ENCODE measurements at regions not wholly inside any gene's neighbourhood (a gene's known extent, or its start where the extent isn't known, plus 50 kb on each side); places are given as distances from the start of the nearest gene placed in this dataset.

DNA sequence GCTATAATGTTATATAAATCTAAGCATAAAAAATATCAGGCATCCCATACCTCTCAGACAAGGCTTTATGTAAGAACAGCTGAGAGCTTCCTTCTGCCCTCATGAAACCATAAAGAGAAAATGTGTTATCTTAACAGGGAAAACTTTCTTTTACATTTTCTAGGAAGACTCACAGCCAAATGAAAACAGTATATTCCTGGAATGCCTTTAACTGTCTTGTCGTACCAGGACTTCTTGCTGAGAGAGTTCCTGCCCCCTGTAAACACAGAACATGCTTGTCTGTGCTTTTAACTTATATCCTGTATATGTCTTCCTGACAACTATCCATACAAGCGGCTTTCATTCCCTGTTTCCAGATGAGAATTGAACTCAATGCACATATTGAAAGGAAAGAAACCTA is 64.8 kb upstream of the AHR start:
- Histone ChIP-seq H3K9me3 (ENCODE audit: control insufficient read depth in 2 of 2, low read length in 2 of 2) (no peaks in the 10 kb centered on the region), H3K27me3 (ENCODE audit: control insufficient read depth in 1 of 2, insufficient read depth in 2 of 2, low read length in 2 of 2) (no peaks in the 10 kb centered on the region), H3K27ac (ENCODE audit: low read length) (no peak overlapping the region), H3K4me1 (ENCODE audit: control insufficient read depth, insufficient read depth, low read length) (no peaks in the 10 kb centered on the region), H3K4me3 (ENCODE audit: low read length in 2 of 2) (no peak overlapping the region), H3K9ac (ENCODE audit: low read length in 2 of 2) (no peak overlapping the region), H3K36me3 (ENCODE audit: control insufficient read depth in 2 of 2, insufficient read depth in 2 of 2, low read length in 2 of 2) (no peaks in the 10 kb centered on the region)

DNA sequence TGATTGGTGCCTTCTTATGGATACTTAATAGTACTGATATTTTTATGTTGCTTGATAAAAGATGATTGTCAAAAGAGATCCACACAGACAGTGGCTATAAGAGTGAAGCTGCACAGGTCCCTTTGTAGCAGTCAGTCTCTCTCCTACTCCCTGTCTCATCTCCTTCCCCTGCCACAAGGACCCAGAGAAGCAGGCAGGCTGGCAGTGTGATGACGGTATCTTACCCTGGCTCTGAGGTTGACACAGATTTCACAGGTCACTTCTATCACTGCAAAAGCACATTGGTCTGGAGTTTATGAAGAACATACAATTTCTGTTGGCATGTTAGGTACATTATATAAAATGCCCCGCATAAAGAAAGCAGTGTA is 64.4 kb upstream of the AHR start:
- Histone ChIP-seq H3K4me3 (ENCODE audit: low read length in 2 of 2) (no peak overlapping the region), H3K4me1 (ENCODE audit: control insufficient read depth, insufficient read depth, low read length) (no peaks in the 10 kb centered on the region), H3K27me3 (ENCODE audit: control insufficient read depth in 1 of 2, insufficient read depth in 2 of 2, low read length in 2 of 2) (no peaks in the 10 kb centered on the region), H3K36me3 (ENCODE audit: control insufficient read depth in 2 of 2, insufficient read depth in 2 of 2, low read length in 2 of 2) (no peaks in the 10 kb centered on the region), H3K9ac (ENCODE audit: low read length in 2 of 2) (no peak overlapping the region), H3K27ac (ENCODE audit: low read length) (no peak overlapping the region), H3K9me3 (ENCODE audit: control insufficient read depth in 2 of 2, low read length in 2 of 2) (no peaks in the 10 kb centered on the region)

DNA sequence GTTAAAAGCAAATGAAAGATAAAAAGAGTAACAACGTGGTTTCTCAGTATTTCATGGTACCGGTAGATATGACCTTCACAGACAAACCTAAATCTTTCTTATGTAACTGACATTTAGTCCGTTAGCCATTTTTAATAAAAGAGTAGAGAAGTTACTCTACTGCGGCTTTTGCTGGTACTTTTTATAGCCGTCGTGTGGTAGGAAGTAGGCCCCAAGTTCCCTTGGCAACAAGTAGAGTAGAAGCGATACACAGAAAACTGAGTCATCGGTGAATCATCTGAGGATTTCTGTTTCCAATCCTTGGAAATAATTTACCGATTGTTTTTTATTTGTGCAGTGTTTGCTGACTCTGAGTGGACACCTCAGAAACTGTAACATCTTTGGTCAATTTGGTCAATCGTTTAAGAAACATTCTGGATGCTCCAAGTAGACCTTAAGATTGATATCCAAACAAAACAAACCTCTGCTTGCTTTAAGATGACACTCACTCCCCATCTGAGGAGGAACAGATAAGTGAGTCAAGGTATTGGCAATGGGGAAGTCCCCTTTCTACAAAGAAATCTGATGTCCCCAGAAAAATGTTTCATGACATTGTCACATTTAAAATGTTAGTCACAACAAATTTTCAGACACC is 63.9 kb upstream of the AHR start:
- H3K27ac ChIP-seq (ENCODE audit: low read length): no peak overlapping the region
- H3K4me3 ChIP-seq (ENCODE audit: low read length in 2 of 2): no peak overlapping the region
- H3K27me3 ChIP-seq (ENCODE audit: control insufficient read depth in 1 of 2, insufficient read depth in 2 of 2, low read length in 2 of 2): no peaks in the 10 kb centered on the region
- H3K36me3 ChIP-seq (ENCODE audit: control insufficient read depth in 2 of 2, insufficient read depth in 2 of 2, low read length in 2 of 2): no peaks in the 10 kb centered on the region
- H3K9ac ChIP-seq (ENCODE audit: low read length in 2 of 2): no peak overlapping the region
- no peaks in the 10 kb centered on the region for H3K4me1 ChIP-seq (ENCODE audit: control insufficient read depth, insufficient read depth, low read length)
- H3K9me3 ChIP-seq (ENCODE audit: control insufficient read depth in 2 of 2, low read length in 2 of 2): no peaks in the 10 kb centered on the region

DNA sequence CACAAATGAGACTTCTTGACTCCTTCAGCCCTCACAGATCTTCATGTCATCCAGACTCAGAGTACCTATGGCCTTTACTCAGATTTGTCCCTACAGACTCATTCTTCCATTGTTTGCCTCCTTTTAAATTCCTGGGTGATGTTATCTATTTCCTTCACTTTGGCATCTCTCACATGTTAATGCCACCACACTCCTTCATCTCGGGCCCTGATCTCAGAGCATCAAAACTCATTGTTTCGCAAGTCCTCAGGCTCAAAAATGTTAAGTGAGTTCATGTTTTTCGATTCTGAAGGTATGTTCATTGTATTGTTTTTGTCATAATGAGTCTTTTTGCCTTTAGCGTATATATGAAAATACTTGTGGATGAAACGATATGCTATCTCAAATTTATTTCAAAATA is 62.3 kb upstream of the AHR start:
- Histone ChIP-seq H3K27ac (ENCODE audit: low read length) (no peak overlapping the region), H3K4me3 (ENCODE audit: low read length in 2 of 2) (no peak overlapping the region), H3K9ac (ENCODE audit: low read length in 2 of 2) (no peak overlapping the region), H3K4me1 (ENCODE audit: control insufficient read depth, insufficient read depth, low read length) (no peaks in the 10 kb centered on the region), H3K36me3 (ENCODE audit: control insufficient read depth in 2 of 2, insufficient read depth in 2 of 2, low read length in 2 of 2) (no peaks in the 10 kb centered on the region), H3K9me3 (ENCODE audit: control insufficient read depth in 2 of 2, low read length in 2 of 2) (no peaks in the 10 kb centered on the region), H3K27me3 (ENCODE audit: control insufficient read depth in 1 of 2, insufficient read depth in 2 of 2, low read length in 2 of 2) (no peaks in the 10 kb centered on the region)

DNA sequence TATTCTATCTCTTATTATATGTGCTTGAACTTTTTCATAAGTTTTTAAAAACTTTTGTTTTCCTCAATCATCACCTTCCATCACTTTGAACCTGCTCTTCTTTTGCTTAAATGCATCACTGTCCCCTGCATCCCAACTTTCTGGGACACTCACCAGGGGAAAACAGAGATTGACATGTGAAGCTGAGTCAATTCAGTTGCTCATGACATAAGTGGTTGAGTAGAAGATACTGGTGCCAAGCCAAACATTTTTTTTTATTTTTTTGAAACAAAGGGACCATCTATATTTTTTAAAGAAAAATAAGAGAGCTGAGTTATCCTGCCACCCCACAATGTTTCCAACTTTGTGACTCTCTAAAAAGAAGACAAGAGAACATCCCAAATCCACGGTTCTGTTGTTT is 61.8 kb upstream of the AHR start:
- no peaks in the 10 kb centered on the region for H3K9me3 ChIP-seq (ENCODE audit: control insufficient read depth in 2 of 2, low read length in 2 of 2)
- H3K27ac ChIP-seq (ENCODE audit: low read length): no peak overlapping the region
- H3K4me1 ChIP-seq (ENCODE audit: control insufficient read depth, insufficient read depth, low read length): no peaks in the 10 kb centered on the region

DNA sequence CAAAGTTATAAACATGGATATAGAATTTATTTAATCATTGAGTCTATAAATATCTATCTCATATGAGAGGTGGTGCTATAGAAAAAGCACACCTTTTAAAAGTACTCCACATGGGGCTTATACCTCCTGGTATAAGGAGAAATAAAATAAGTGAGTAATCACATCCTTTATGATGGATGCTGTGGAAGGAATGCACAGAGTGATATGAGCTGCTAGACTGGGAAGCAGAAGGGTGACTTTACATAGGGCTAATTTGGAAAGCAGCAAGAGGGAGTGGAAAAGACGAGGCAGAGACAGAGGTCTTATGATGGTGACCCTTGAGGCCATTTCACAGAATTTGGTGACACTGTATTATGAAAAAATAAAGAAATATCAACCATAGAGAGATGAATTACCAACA is 59.4 kb upstream of the AHR start:
- Histone ChIP-seq H3K27ac (ENCODE audit: low read length) (no peak overlapping the region), H3K36me3 (ENCODE audit: control insufficient read depth in 2 of 2, insufficient read depth in 2 of 2, low read length in 2 of 2) (no peaks in the 10 kb centered on the region), H3K4me1 (ENCODE audit: control insufficient read depth, insufficient read depth, low read length) (no peaks in the 10 kb centered on the region), H3K27me3 (ENCODE audit: control insufficient read depth in 1 of 2, insufficient read depth in 2 of 2, low read length in 2 of 2) (no peaks in the 10 kb centered on the region), H3K9ac (ENCODE audit: low read length in 2 of 2) (no peak overlapping the region), H3K4me3 (ENCODE audit: low read length in 2 of 2) (no peak overlapping the region), H3K9me3 (ENCODE audit: control insufficient read depth in 2 of 2, low read length in 2 of 2) (no peaks in the 10 kb centered on the region)

More for the DNA sequence above, 61.8 kb upstream of the AHR start:
- no peaks in the 10 kb centered on the region for H3K27me3 ChIP-seq (ENCODE audit: control insufficient read depth in 1 of 2, insufficient read depth in 2 of 2, low read length in 2 of 2)
- H3K9ac ChIP-seq (ENCODE audit: low read length in 2 of 2): no peak overlapping the region
- H3K4me3 ChIP-seq (ENCODE audit: low read length in 2 of 2): no peak overlapping the region
- H3K36me3 ChIP-seq (ENCODE audit: control insufficient read depth in 2 of 2, insufficient read depth in 2 of 2, low read length in 2 of 2): no peaks in the 10 kb centered on the region

DNA sequence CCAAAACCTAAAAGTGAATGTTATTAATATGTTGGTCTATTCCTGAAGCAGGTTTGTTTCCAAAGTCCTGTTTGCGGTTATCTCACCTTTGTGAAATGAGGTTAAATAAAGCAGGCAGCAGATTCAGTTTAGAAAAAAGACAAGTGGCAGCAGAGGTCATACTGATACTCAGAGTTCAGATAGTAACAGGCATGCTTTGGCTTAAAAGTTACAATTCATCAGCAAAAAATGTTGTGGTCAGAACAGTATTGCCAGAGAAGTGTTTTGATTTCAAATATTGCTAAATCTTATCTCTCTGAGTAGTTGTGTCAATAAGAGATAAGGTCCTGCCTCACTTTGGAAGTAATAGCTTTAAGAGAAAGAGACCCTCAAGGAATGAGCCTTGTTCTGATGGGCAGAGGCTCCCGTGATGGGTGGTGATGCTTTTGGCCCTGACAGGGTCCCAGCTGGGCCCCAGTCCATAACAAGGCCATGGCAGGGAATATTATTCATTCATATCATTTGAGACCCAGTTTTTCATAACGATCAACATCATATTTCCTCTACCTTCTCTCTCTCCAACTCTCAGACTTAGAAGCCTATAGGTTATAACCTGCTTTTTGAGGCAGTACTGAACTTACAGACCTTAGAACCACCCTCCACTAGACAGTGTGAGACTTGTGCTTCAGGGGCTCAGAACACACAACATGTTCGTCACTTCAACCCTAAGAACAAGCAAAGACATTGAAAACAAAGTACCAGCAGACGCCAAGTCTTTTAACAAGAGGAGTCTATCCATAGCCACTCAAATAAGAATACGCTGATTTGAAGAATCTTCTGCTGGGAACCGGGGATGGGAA is 58.5 kb upstream of the AHR start:
- Histone ChIP-seq H3K27me3 (ENCODE audit: control insufficient read depth in 1 of 2, insufficient read depth in 2 of 2, low read length in 2 of 2) (no peaks in the 10 kb centered on the region), H3K27ac (ENCODE audit: low read length) (no peak overlapping the region), H3K9ac (ENCODE audit: low read length in 2 of 2) (no peak overlapping the region), H3K4me3 (ENCODE audit: low read length in 2 of 2) (no peak overlapping the region), H3K36me3 (ENCODE audit: control insufficient read depth in 2 of 2, insufficient read depth in 2 of 2, low read length in 2 of 2) (no peaks in the 10 kb centered on the region), H3K4me1 (ENCODE audit: control insufficient read depth, insufficient read depth, low read length) (no peaks in the 10 kb centered on the region), H3K9me3 (ENCODE audit: control insufficient read depth in 2 of 2, low read length in 2 of 2) (no peaks in the 10 kb centered on the region)

DNA sequence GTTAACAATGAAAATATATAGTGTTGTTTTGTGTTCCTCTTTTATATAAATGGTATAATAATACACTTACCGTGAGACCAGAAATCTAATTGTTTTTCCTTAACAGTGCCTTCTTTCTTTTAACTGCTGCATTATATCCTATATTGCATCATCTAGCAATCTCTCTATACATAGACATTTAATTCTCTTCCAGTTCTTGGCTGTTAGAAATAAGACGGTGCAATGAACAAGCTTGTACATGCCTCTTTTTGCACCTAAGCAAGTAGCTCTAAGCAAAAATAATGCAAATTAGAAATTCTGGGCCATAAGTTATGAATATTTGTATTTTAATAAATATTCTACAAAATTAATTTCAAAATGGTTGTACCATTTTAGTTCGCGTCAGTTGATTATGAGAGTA is 55.9 kb upstream of the AHR start:
- no peaks in the 10 kb centered on the region for H3K4me1 ChIP-seq (ENCODE audit: control insufficient read depth, insufficient read depth, low read length)
- H3K9ac ChIP-seq (ENCODE audit: low read length in 2 of 2): no peak overlapping the region
- H3K27me3 ChIP-seq (ENCODE audit: control insufficient read depth in 1 of 2, insufficient read depth in 2 of 2, low read length in 2 of 2): no peaks in the 10 kb centered on the region
- no peaks in the 10 kb centered on the region for H3K36me3 ChIP-seq (ENCODE audit: control insufficient read depth in 2 of 2, insufficient read depth in 2 of 2, low read length in 2 of 2)
- no peaks in the 10 kb centered on the region for H3K9me3 ChIP-seq (ENCODE audit: control insufficient read depth in 2 of 2, low read length in 2 of 2)
- no peak overlapping the region for H3K27ac ChIP-seq (ENCODE audit: low read length)
- no peak overlapping the region for H3K4me3 ChIP-seq (ENCODE audit: low read length in 2 of 2)

DNA sequence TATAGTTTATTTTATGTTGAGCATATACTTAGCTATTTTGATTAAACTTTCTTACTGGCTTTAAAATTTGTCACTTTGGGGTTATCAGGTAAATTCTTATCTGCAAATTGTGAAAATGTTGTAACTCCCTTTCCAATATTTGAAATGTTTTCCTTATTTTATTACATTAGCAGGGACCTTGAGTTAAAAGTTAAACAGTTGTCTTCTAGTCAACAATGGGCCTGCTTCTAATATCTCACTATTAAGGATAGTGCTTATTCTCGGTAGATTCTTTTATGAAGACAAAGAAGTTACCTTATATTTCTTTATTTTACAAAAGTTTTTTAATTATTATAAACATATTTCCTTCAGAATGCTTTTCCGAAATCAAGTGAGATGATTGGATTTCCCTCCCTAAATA is 53.7 kb upstream of the AHR start:
- Histone ChIP-seq H3K9me3 (ENCODE audit: control insufficient read depth in 2 of 2, low read length in 2 of 2) (no peaks in the 10 kb centered on the region), H3K4me3 (ENCODE audit: low read length in 2 of 2) (no peak overlapping the region), H3K27ac (ENCODE audit: low read length) (no peak overlapping the region), H3K36me3 (ENCODE audit: control insufficient read depth in 2 of 2, insufficient read depth in 2 of 2, low read length in 2 of 2) (no peaks in the 10 kb centered on the region), H3K4me1 (ENCODE audit: control insufficient read depth, insufficient read depth, low read length) (no peaks in the 10 kb centered on the region), H3K9ac (ENCODE audit: low read length in 2 of 2) (no peak overlapping the region), H3K27me3 (ENCODE audit: control insufficient read depth in 1 of 2, insufficient read depth in 2 of 2, low read length in 2 of 2) (no peaks in the 10 kb centered on the region)

DNA sequence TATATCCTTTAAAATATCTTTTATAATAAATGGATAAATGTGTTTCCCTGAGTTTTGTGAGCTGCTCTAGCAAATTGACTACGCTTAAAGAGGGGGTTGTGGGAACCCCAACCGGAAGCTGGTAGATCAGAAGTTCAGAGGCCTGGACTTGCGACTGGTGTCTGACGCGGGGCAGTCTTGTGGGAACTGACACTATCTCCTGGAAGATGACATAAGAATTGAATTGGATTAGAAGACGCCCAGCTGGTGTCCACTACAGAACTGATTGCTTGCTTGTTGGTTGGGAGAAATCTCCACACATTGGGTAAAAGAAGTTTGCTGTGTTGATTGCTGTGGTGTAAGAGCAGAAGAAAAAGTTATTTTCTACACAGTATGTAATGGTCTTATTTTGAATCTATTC is 51.1 kb upstream of the AHR start:
- H3K9me3 ChIP-seq (ENCODE audit: control insufficient read depth in 2 of 2, low read length in 2 of 2): no peaks in the 10 kb centered on the region

DNA sequence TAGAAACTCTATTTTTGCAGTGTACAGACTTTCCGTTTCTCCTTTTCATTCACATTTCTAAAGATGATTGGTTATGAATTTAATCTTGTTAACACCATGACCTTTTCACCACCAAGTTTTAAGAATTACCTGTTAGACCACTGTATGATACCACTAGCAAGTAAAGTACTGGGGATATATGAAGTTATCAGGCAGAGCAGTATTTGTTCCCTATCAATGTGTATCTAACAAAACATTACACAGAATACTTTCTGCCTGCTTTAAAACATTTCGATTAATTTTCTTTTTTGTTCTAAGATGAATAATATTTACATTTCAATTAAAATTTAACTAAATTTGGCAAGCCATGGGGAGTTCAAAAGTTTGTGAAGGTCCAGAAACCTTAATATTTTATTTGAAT is 49.9 kb upstream of the AHR start:
- Histone ChIP-seq H3K4me3 (ENCODE audit: low read length in 2 of 2) (no peak overlapping the region), H3K36me3 (ENCODE audit: control insufficient read depth in 2 of 2, insufficient read depth in 2 of 2, low read length in 2 of 2) (no peaks in the 10 kb centered on the region), H3K9ac (ENCODE audit: low read length in 2 of 2) (no peak overlapping the region), H3K4me1 (ENCODE audit: control insufficient read depth, insufficient read depth, low read length) (no peaks in the 10 kb centered on the region), H3K9me3 (ENCODE audit: control insufficient read depth in 2 of 2, low read length in 2 of 2) (no peaks in the 10 kb centered on the region), H3K27ac (ENCODE audit: low read length) (no peak overlapping the region), H3K27me3 (ENCODE audit: control insufficient read depth in 1 of 2, insufficient read depth in 2 of 2, low read length in 2 of 2) (no peaks in the 10 kb centered on the region)

More for the DNA sequence above, 51.1 kb upstream of the AHR start:
- Histone ChIP-seq H3K36me3 (ENCODE audit: control insufficient read depth in 2 of 2, insufficient read depth in 2 of 2, low read length in 2 of 2) (no peaks in the 10 kb centered on the region), H3K4me1 (ENCODE audit: control insufficient read depth, insufficient read depth, low read length) (no peaks in the 10 kb centered on the region), H3K4me3 (ENCODE audit: low read length in 2 of 2) (no peak overlapping the region), H3K27me3 (ENCODE audit: control insufficient read depth in 1 of 2, insufficient read depth in 2 of 2, low read length in 2 of 2) (no peaks in the 10 kb centered on the region), H3K27ac (ENCODE audit: low read length) (no peak overlapping the region), H3K9ac (ENCODE audit: low read length in 2 of 2) (no peak overlapping the region)
